ENCODE measurements at regions not wholly inside any gene's neighbourhood (a gene's known extent, or its start where the extent isn't known, plus 50 kb on each side); places are given as distances from the start of the nearest gene placed in this dataset.

DNA sequence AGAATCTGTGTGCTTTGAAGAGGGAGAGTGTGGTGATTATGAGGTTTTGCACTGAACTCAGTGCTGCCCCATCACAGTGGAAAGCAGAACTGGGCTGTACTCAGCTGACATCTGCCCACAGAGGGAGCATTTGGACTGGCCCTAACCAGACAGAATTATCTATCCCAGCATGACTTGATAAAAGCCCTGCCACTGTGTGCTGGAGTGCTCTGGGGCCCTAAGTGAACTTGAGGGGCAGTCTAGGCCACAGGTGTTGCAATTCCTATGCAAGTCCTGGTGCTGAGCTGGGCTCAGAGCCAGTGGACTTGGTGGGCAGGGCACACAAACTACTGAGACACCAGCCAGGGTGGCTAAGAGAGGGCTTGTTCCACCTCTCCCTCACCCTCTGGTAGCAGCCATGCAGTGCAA, 269.2 kb upstream of the CTNNB1 start:
- no peaks in the 10 kb centered on the region for H4K20me1 ChIP-seq (ENCODE audit: insufficient read depth)
- no peak overlapping the region for H3K9ac ChIP-seq
- no peaks in the 10 kb centered on the region for H3K36me3 ChIP-seq (ENCODE audit: insufficient read depth)
- no peak overlapping the region for H3K27ac ChIP-seq
- H3K4me2 ChIP-seq, result no peak overlapping the region
- H3K4me3 ChIP-seq (IDR thresholded peaks at IDR 0.05; ENCODE audit: insufficient read depth, low read depth, low read length), result no peak overlapping the region
- no peaks in the 10 kb centered on the region for H3K27me3 ChIP-seq (ENCODE audit: insufficient read depth, low read depth)
- no peaks in the 10 kb centered on the region for H3K79me2 ChIP-seq (ENCODE audit: insufficient read depth, low read depth)
- peaks cover 5% of the 10 kb centered on the region for H3K4me1 ChIP-seq (ENCODE audit: low read depth, poor library complexity, severe bottlenecking)
- TF ChIP-seq, protein P1, sequence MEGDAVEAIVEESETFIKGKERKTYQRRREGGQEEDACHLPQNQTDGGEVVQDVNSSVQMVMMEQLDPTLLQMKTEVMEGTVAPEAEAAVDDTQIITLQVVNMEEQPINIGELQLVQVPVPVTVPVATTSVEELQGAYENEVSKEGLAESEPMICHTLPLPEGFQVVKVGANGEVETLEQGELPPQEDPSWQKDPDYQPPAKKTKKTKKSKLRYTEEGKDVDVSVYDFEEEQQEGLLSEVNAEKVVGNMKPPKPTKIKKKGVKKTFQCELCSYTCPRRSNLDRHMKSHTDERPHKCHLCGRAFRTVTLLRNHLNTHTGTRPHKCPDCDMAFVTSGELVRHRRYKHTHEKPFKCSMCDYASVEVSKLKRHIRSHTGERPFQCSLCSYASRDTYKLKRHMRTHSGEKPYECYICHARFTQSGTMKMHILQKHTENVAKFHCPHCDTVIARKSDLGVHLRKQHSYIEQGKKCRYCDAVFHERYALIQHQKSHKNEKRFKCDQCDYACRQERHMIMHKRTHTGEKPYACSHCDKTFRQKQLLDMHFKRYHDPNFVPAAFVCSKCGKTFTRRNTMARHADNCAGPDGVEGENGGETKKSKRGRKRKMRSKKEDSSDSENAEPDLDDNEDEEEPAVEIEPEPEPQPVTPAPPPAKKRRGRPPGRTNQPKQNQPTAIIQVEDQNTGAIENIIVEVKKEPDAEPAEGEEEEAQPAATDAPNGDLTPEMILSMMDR (conservative IDR thresholded peaks at IDR 0.05; ENCODE audit: low read depth, low read length), result no peak
- no peak overlapping the region for H2AFZ ChIP-seq (ENCODE audit: low read depth)

DNA sequence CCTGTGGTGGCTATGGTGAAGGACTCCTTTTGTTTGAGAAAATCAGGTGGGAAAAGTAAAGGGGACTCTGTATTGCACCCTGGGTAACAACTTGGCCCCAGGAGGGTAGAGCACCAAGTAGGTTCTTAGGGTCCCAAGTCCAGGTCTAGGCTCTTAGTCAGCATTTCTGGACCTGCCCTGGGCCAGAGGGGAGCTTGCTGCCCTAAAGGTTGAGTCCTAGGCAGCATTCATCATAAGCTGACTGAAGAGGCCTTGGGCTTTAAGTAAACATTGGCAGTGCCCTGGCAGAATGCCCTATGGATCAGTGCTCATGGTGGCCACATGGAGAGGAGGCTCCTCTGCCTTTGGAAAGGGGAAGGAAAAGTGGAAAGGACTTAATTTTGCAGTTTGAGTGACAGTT, 268.5 kb upstream of the CTNNB1 start:
- Histone ChIP-seq H3K27me3 (ENCODE audit: insufficient read depth, low read depth) (no peaks in the 10 kb centered on the region), H2AFZ (ENCODE audit: low read depth) (no peak overlapping the region), H3K36me3 (ENCODE audit: insufficient read depth) (no peaks in the 10 kb centered on the region), H3K4me2 (no peak overlapping the region), H3K79me2 (ENCODE audit: insufficient read depth, low read depth) (no peaks in the 10 kb centered on the region), H3K4me3 (IDR thresholded peaks at IDR 0.05; ENCODE audit: insufficient read depth, low read depth, low read length) (no peak overlapping the region), H4K20me1 (ENCODE audit: insufficient read depth) (no peaks in the 10 kb centered on the region), H3K9ac (no peak overlapping the region), H3K4me1 (ENCODE audit: low read depth, poor library complexity, severe bottlenecking) (peaks cover 5% of the 10 kb centered on the region), H3K27ac (no peak overlapping the region)
- TF ChIP-seq, protein P1 (conservative IDR thresholded peaks at IDR 0.05; ENCODE audit: low read depth, low read length), result no peak

GRCh38 chr3:40938591-40938990, 260.7 kb upstream of the CTNNB1 start:
- H4K20me1 ChIP-seq (ENCODE audit: insufficient read depth), result no peaks in the 10 kb centered on the region
- no peaks in the 10 kb centered on the region for H3K36me3 ChIP-seq (ENCODE audit: insufficient read depth)
- peaks cover 5% of the 10 kb centered on the region for H3K4me1 ChIP-seq (ENCODE audit: low read depth, poor library complexity, severe bottlenecking)
- H3K79me2 ChIP-seq (ENCODE audit: insufficient read depth, low read depth), result no peaks in the 10 kb centered on the region
- H3K27me3 ChIP-seq (ENCODE audit: insufficient read depth, low read depth), result no peaks in the 10 kb centered on the region
- no peak overlapping the region for H3K4me3 ChIP-seq (IDR thresholded peaks at IDR 0.05; ENCODE audit: insufficient read depth, low read depth, low read length)
- no peak overlapping the region for H3K4me2 ChIP-seq
- no peak overlapping the region for H2AFZ ChIP-seq (ENCODE audit: low read depth)
- TF ChIP-seq, protein P1 (conservative IDR thresholded peaks at IDR 0.05; ENCODE audit: low read depth, low read length), result no peak
- no peak overlapping the region for H3K9ac ChIP-seq
- no peak overlapping the region for H3K27ac ChIP-seq

DNA sequence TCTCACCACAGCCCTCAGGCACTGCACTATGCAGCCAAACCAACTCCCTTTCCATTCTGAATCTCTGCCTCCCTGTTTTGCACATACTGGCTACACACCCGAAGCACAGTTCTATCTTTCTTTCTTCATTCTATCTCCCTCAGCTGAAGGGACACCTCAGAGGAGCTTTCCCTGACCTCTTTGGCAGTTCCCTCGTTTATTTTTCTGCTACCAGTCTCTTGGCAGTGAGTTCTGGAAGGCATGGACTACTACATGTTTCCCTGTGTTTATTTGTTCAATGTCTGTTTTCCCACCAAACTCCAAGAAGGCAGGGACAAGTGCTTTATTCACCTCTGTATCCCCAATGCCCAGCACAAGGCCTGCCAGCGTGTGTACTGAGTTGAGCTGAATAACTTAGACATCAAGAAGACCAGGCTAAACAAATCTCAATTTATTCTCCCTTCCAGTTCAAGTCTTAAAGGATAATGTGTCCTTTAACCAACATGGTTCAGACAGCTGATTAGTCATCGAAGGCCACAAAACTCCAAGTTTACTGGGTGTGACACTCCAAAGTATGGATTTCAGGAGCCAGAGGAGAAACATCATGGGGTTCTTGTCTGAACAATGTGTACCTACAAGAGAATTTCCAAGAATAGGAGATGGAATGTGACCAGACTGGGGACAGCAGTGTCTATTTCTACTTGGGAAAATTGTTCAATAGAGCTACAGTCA, 260.1 kb upstream of the CTNNB1 start:
- H3K27me3 ChIP-seq (ENCODE audit: insufficient read depth, low read depth), result no peaks in the 10 kb centered on the region
- no peaks in the 10 kb centered on the region for H3K79me2 ChIP-seq (ENCODE audit: insufficient read depth, low read depth)
- peaks cover 5% of the 10 kb centered on the region for H3K4me1 ChIP-seq (ENCODE audit: low read depth, poor library complexity, severe bottlenecking)
- H3K4me2 ChIP-seq, result no peak overlapping the region
- TF ChIP-seq, protein P1 (conservative IDR thresholded peaks at IDR 0.05; ENCODE audit: low read depth, low read length), result no peak
- no peak overlapping the region for H3K27ac ChIP-seq
- H3K36me3 ChIP-seq (ENCODE audit: insufficient read depth), result no peaks in the 10 kb centered on the region
- no peak overlapping the region for H3K9ac ChIP-seq
- H2AFZ ChIP-seq (ENCODE audit: low read depth), result no peak overlapping the region
- no peak overlapping the region for H3K4me3 ChIP-seq (IDR thresholded peaks at IDR 0.05; ENCODE audit: insufficient read depth, low read depth, low read length)
- no peaks in the 10 kb centered on the region for H4K20me1 ChIP-seq (ENCODE audit: insufficient read depth)

All from KMS-11 (cell line).